HEK293 (cell line): ENCODE measurements at regions not wholly inside any gene's neighbourhood (a gene's known extent, or its start where the extent isn't known, plus 50 kb on each side); places are given as distances from the start of the nearest gene placed in this dataset.

Experiments
- BCL11A ChIP-seq: fragments of 450-650 bp; formaldehyde crosslinking; IDR thresholded peaks from 2 replicates; pipeline ENCODE4 v1.5.1; 2016; ENCODE audit warnings: low read depth, missing biosample characterization, missing genetic modification characterization
- ZNF221 ChIP-seq: fragments of 450-650 bp; formaldehyde crosslinking; IDR thresholded peaks from 2 replicates; pipeline ENCODE4 v1.5.1; 2017; ENCODE audit warnings: missing biosample characterization, missing genetic modification characterization, borderline replicate concordance
- ZNF23 ChIP-seq: fragments of 450-650 bp; formaldehyde crosslinking; IDR thresholded peaks from 2 replicates; pipeline ENCODE4 v1.5.1; 2016; ENCODE audit warnings: missing biosample characterization, missing genetic modification characterization, borderline replicate concordance
- ZNF596 ChIP-seq: fragments of 450-650 bp; IDR thresholded peaks from 2 replicates; pipeline ENCODE4 v1.5.0; 2018; ENCODE audit warnings: missing biosample characterization, mild to moderate bottlenecking, missing genetic modification characterization, moderate library complexity
- TF ChIP-seq, protein P1 (sequence below): fragments of 450-650 bp; formaldehyde crosslinking; IDR thresholded peaks from 2 replicates; pipeline ENCODE4 v1.5.1; 2016; ENCODE audit warnings: missing biosample characterization, missing genetic modification characterization

GRCh38 chr5:138641547-138642298 lies 66.5 kb upstream of the HSPA9 start:
- no peak for TF ChIP-seq ZNF596
- no peak for TF ChIP-seq BCL11A (tag by site-specific recombination)
- TF ChIP-seq, protein P1, sequence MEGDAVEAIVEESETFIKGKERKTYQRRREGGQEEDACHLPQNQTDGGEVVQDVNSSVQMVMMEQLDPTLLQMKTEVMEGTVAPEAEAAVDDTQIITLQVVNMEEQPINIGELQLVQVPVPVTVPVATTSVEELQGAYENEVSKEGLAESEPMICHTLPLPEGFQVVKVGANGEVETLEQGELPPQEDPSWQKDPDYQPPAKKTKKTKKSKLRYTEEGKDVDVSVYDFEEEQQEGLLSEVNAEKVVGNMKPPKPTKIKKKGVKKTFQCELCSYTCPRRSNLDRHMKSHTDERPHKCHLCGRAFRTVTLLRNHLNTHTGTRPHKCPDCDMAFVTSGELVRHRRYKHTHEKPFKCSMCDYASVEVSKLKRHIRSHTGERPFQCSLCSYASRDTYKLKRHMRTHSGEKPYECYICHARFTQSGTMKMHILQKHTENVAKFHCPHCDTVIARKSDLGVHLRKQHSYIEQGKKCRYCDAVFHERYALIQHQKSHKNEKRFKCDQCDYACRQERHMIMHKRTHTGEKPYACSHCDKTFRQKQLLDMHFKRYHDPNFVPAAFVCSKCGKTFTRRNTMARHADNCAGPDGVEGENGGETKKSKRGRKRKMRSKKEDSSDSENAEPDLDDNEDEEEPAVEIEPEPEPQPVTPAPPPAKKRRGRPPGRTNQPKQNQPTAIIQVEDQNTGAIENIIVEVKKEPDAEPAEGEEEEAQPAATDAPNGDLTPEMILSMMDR (tag by site-specific recombination), result 0 out of 2 replicates have a peak, but pooled peaks have one; percentile 37
- no peak for TF ChIP-seq ZNF221 (tag by site-specific recombination)
- TF ChIP-seq ZNF23, result no peak
